Panc1 (cell line): ENCODE measurements at regions not wholly inside any gene's neighbourhood (a gene's known extent, or its start where the extent isn't known, plus 50 kb on each side); places are given as distances from the start of the nearest gene placed in this dataset.

Source experiments
- ATAC-seq: fragments of 200-7000 bp; cut with Tn5 transposase; 2 replicates; pipeline ENCODE4 v1.9.1; 2020; ENCODE audit warnings: mild to moderate bottlenecking, moderate library complexity
- BruUV-seq: library from RNA; stranded (reverse); fragments of 400-500 nt; replicated peaks from 2 replicates; lab custom pipeline; 2021; lab: Mats Ljungman, UMichigan
- CTCF ChIA-PET: fragments of 300-600 bp; sonication (Branson Sonifier 250); formaldehyde crosslinking; loops from one replicate; lab custom pipeline; 2022; ENCODE audit warnings: antibody characterized with exemption; lab: Charles Lee
- POLR2A ChIA-PET: fragments of 300-600 bp; sonication (Branson Sonifier 250); formaldehyde crosslinking; loops from one replicate; lab custom pipeline; 2022; ENCODE audit warnings: antibody characterized with exemption; lab: Charles Lee
- DNase-seq: peaks from one replicate; pipeline ENCODE4 v3.0.0-alpha.2; 2010; ENCODE audit warnings: low read depth, low spot score
- H3K27ac ChIP-seq: 2 replicates; pipeline ENCODE4 v1.5.1; 2011; ENCODE audit warnings: mild to moderate bottlenecking, low read length, inconsistent platforms
- H3K27me3 ChIP-seq: fragments of 200-500 bp; sonication (Bioruptor generic); 2 replicates; pipeline ENCODE4 v1.6.0; 2014; ENCODE audit warnings: low read length, inconsistent platforms; ENCODE audit not compliant: control insufficient read depth, insufficient read depth
- H3K36me3 ChIP-seq: fragments of 200-500 bp; sonication (Bioruptor generic); 2 replicates; pipeline ENCODE4 v1.5.1; 2014; ENCODE audit warnings: inconsistent platforms, mild to moderate bottlenecking, low read length, moderate library complexity; ENCODE audit not compliant: control insufficient read depth, insufficient read depth
- H3K4me1 ChIP-seq: 2 replicates; pipeline ENCODE4 v1.5.1; 2011; ENCODE audit warnings: inconsistent platforms, mild to moderate bottlenecking, low read length, moderate library complexity; ENCODE audit not compliant: control insufficient read depth, insufficient read depth
- H3K4me3 ChIP-seq, 2 experiments: 2 replicates each; pipeline ENCODE4 v1.5.1; 2011 to 2012; ENCODE audit warnings: low read depth in 2 of 2, low read length in 2 of 2, mild to moderate bottlenecking in 2 of 2, inconsistent platforms in 1 of 2, moderate library complexity in 1 of 2
- H3K9me3 ChIP-seq: fragments of 200-500 bp; sonication (Bioruptor generic); 2 replicates; pipeline ENCODE4 v1.5.1; 2014; ENCODE audit warnings: low read depth, mild to moderate bottlenecking, inconsistent platforms, low read length, moderate library complexity; ENCODE audit not compliant: control insufficient read depth, insufficient read depth
- CTCF ChIP-seq: fragments of 450-650 bp; IDR thresholded peaks from 2 replicates; pipeline ENCODE4 v1.5.1; 2017; ENCODE audit warnings: mild to moderate bottlenecking
- POLR2AphosphoS5 ChIP-seq: IDR thresholded peaks from 2 replicates; pipeline ENCODE4 v1.6.1; 2012; ENCODE audit warnings: mild to moderate bottlenecking, low read depth, low read length, moderate library complexity
- REST ChIP-seq, 2 experiments: IDR thresholded peaks; 2 replicates each; pipeline ENCODE4 v1.6.1; 2011 to 2012; ENCODE audit warnings: low read depth in 2 of 2, control low read depth in 1 of 2, low read length in 1 of 2, mild to moderate bottlenecking in 1 of 2, moderate library complexity in 1 of 2; ENCODE audit not compliant: insufficient read depth in 1 of 2
- SIN3A ChIP-seq: IDR thresholded peaks from 2 replicates; pipeline ENCODE4 v1.6.1; 2012; ENCODE audit warnings: low read depth, mild to moderate bottlenecking, low read length, moderate library complexity, borderline replicate concordance; ENCODE audit not compliant: insufficient read depth
- TCF7L2 ChIP-seq: IDR thresholded peaks from 2 replicates; pipeline ENCODE4 v1.6.1; 2011; ENCODE audit warnings: mild to moderate bottlenecking, low read depth, low read length, inconsistent platforms
- in situ Hi-C: cut with HindIII; loops from 2 replicates; pipeline ENCODE4 v1.10.0; 2016; ENCODE audit warnings: low sequenced_read_pairs, low pct_unique_long_range_greater_than_20kb
- intact Hi-C: fragments of 100-400 bp; cut with micrococcal nuclease; formaldehyde crosslinking; loops from one replicate; pipeline ENCODE4 v1.10.0; 2022; ENCODE audit not compliant: unreplicated experiment

- ChIA-PET CTCF (no interaction called here), POLR2A (no interaction called here)
- Histone ChIP-seq H3K36me3 (no peaks in the 10 kb centered on the region), H3K27ac (no peak overlapping the region), H3K27me3 (no peaks in the 10 kb centered on the region), H3K4me3 (no peak overlapping the region), H3K4me1 (no peaks in the 10 kb centered on the region), H3K9me3 (no peaks in the 10 kb centered on the region; the same call in 1 of the 2 replicates)
- intact Hi-C loops: no loop called here
- in situ Hi-C loops: no loop called here
- ATAC-seq: no peak
- BruUV-seq: no TSS peak
- DNase-seq: no peak
- TF ChIP-seq POLR2AphosphoS5 (no peak), CTCF (no peak)
Observed at GRCh38 chr15:93917181-93917580, 314.2 kb upstream of the MCTP2 start.

- no peaks in the 10 kb centered on the region for H3K27me3 ChIP-seq
- no peak for TF ChIP-seq TCF7L2
- TF ChIP-seq CTCF: no peak
- no peak for TF ChIP-seq REST (IDR thresholded peaks at IDR 0.05; ENCODE audit: insufficient read depth in 1 of 2, low read depth in 2 of 2, low read length in 1 of 2)
- no peak for TF ChIP-seq SIN3A
- no peak for TF ChIP-seq POLR2AphosphoS5
- CTCF ChIA-PET: no interaction called here
- POLR2A ChIA-PET: no interaction called here
- H3K4me3 ChIP-seq: no peak overlapping the region
- no peaks in the 10 kb centered on the region; the same call in 1 of the 2 replicates for H3K9me3 ChIP-seq
- H3K27ac ChIP-seq: no peak overlapping the region
- no TSS peak for BruUV-seq
- in situ Hi-C loops (no loop called here), intact Hi-C loops (no loop called here)
- H3K4me1 ChIP-seq: no peaks in the 10 kb centered on the region
- no peaks in the 10 kb centered on the region for H3K36me3 ChIP-seq
- DNase-seq (no peak), ATAC-seq (no peak)
Observed at GRCh38 chr15:93913871-93914270, 317.5 kb upstream of the MCTP2 start.
